Colonic mucosa (tissue), 4 donors: ENCODE measurements at regions not wholly inside any gene's neighbourhood (a gene's known extent, or its start where the extent isn't known, plus 50 kb on each side); places are given as distances from the start of the nearest gene placed in this dataset.

Experiments used
- DNase-seq: peaks from one replicate; pipeline ENCODE4 v3.0.0-alpha.2; 2020
- H3K27ac ChIP-seq: fragments of 200-600 bp; one replicate; pipeline ENCODE4 v1.8.0; 2021
- H3K27me3 ChIP-seq: fragments of 200-600 bp; one replicate; pipeline ENCODE4 v1.8.0; 2021
- H3K36me3 ChIP-seq: fragments of 200-600 bp; one replicate; pipeline ENCODE4 v1.8.0; 2021
- H3K4me1 ChIP-seq: fragments of 200-600 bp; one replicate; pipeline ENCODE4 v1.8.0; 2021; ENCODE audit warnings: mild to moderate bottlenecking
- H3K4me3 ChIP-seq: fragments of 200-600 bp; one replicate; pipeline ENCODE4 v1.8.0; 2021
- H3K9ac ChIP-seq, 2 donors: one replicate each; pipeline ENCODE4 v1.7.0; 2013; ENCODE audit warnings: control low read depth in 2 of 2, low read depth in 2 of 2, low read length in 2 of 2
- H3K9me3 ChIP-seq: fragments of 200-600 bp; one replicate; pipeline ENCODE4 v1.8.0; 2021
- intact Hi-C: fragments of 100-400 bp; cut with DNase I; formaldehyde crosslinking; loops from one replicate; pipeline ENCODE4 v1.14.1; 2022
- TF ChIP-seq, protein P1 (sequence below): fragments of 200-600 bp; IDR thresholded peaks from one replicate; pipeline ENCODE4 v1.8.0; 2022; ENCODE audit warnings: antibody characterized with exemption, mild to moderate bottlenecking
- donor health status: healthy.
- donor health status: DM: no; HTN: no; CAD: no.
- donor health status: DM: no; HTN: no; CAD: no.

DNA sequence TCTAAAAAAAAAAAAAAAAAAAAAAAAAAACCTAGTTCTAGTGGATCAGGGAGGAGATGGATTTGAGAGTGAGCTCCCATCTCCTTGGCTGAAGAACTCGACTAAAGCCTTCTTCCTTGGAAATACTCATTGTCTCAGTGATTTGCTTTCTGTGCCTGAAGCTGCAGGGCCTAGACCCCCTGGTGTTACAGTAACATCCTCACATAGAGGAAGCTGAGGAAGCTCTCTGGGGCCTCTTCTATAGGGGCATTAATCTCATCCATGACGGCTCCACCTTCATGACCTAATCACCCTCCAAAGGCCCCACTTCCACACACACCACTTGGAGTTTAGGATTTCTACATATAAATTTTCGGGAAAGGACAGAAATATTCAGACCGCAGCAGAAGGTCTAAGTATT is 95.9 kb upstream of the ETS2 start:
- Histone ChIP-seq H3K9me3 (no peaks in the 10 kb centered on the region), H3K27me3 (no peaks in the 10 kb centered on the region), H3K36me3 (no peaks in the 10 kb centered on the region), H3K27ac (no peak overlapping the region), H3K4me3 (no peak overlapping the region), H3K9ac (no peak overlapping the region), H3K4me1 (no peaks in the 10 kb centered on the region)
- intact Hi-C loops: loop anchor here (5.0 kb wide), 1 partner anchor 203 kb away; no protein-coding TSS in a partner anchor
- TF ChIP-seq, protein P1, sequence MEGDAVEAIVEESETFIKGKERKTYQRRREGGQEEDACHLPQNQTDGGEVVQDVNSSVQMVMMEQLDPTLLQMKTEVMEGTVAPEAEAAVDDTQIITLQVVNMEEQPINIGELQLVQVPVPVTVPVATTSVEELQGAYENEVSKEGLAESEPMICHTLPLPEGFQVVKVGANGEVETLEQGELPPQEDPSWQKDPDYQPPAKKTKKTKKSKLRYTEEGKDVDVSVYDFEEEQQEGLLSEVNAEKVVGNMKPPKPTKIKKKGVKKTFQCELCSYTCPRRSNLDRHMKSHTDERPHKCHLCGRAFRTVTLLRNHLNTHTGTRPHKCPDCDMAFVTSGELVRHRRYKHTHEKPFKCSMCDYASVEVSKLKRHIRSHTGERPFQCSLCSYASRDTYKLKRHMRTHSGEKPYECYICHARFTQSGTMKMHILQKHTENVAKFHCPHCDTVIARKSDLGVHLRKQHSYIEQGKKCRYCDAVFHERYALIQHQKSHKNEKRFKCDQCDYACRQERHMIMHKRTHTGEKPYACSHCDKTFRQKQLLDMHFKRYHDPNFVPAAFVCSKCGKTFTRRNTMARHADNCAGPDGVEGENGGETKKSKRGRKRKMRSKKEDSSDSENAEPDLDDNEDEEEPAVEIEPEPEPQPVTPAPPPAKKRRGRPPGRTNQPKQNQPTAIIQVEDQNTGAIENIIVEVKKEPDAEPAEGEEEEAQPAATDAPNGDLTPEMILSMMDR: no peak
- no peak for DNase-seq

DNA sequence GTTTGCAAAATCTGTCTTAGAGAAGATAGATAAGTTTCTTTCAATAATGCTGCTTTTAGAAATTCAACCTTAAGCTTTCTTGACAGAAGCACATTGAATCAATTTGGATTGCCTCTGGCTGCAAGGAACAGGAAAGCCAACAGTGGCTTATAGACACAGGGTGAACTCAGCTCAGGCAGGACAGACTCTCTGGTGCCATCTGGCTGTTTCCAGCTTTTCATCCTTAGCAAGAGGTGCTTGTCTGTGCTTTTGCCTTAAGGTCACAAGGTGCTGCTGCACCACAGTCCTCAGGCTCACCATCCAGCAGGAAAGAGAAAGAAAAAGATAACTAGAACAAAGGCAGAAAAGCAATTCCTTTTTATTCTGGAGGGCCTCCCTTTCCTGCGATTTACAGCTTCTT is 93.7 kb upstream of the ETS2 start:
- H3K27me3 ChIP-seq: no peaks in the 10 kb centered on the region
- no peaks in the 10 kb centered on the region for H3K9me3 ChIP-seq
- H3K4me1 ChIP-seq: no peaks in the 10 kb centered on the region
- H3K36me3 ChIP-seq: no peaks in the 10 kb centered on the region
- intact Hi-C loops: loop anchor here (5.0 kb wide), 1 partner anchor 205 kb away; no protein-coding TSS in a partner anchor
- H3K4me3 ChIP-seq: no peak overlapping the region
- H3K27ac ChIP-seq: no peak overlapping the region
- TF ChIP-seq, protein P1: peak; percentile 33
- no peak overlapping the region for H3K9ac ChIP-seq
- DNase-seq: peak; percentile 56

DNA sequence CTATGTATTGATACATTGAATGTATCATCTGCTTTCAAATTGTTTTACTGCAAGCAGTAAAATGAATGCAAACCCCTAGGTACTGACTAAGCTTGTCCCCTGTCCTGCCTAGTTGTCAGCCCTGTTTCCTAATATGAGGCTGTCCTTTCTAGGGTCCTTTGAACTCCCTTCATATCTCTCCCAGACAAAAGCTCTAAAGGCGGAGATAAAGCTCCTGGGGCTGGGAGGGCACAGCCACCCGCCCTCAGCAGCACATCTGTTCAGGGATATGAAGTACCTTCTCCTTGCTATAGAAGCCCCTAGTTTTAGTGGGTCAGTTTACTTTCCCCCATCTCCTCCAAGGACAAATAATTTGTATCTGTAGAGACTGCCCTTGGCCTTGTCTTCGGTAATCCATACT is 93.1 kb upstream of the ETS2 start:
- Histone ChIP-seq H3K27ac (no peak overlapping the region), H3K27me3 (no peaks in the 10 kb centered on the region), H3K9ac (no peak overlapping the region), H3K4me1 (no peaks in the 10 kb centered on the region), H3K4me3 (no peak overlapping the region), H3K9me3 (no peaks in the 10 kb centered on the region), H3K36me3 (no peaks in the 10 kb centered on the region)
- TF ChIP-seq, protein P1: no peak
- DNase-seq: no peak
- intact Hi-C loops: loop anchor here (5.0 kb wide), 1 partner anchor 205 kb away; no protein-coding TSS in a partner anchor

DNA sequence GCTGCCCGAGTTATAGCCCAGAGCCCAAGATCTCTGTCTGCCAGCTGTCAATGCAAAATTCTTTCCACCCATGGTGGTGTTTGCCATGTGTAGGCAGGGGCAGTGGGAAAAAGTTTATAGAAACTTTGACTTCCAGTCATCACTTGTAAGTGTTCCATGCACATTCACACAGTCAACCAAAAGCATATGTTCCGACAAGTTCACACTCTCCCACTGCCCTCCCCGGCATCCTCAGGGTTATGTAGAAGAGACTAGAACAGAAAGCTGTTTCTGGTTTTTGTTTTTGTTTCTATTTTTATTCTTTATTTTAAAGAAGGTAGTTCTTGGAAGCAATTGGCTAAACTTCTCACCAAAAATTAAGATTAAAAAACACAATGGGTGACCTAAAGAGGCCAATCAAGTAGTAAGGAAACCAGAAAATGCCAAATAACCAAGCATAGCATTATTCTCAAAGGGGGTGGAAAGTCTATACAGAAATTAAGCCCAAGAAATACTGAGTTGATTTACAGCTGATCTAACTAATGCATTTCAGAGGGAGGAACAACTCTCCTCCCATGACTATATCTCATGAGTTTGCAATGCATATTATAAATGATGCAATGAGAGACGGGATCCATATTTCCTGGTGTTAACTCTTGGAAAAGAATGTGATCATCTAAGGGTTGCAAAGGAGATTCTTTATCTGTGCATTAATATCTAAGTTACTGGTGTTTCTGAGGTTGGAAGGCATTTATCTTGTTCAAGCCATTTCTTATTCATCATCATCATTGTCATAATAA is 91.5 kb upstream of the ETS2 start:
- H3K9me3 ChIP-seq: no peaks in the 10 kb centered on the region
- no peak overlapping the region for H3K9ac ChIP-seq
- no peak overlapping the region for H3K27ac ChIP-seq
- H3K36me3 ChIP-seq: no peaks in the 10 kb centered on the region
- intact Hi-C loops: loop anchor here (5.0 kb wide), 1 partner anchor 207 kb away; no protein-coding TSS in a partner anchor
- no peaks in the 10 kb centered on the region for H3K4me1 ChIP-seq
- TF ChIP-seq, protein P1: no peak
- DNase-seq: no peak
- H3K4me3 ChIP-seq: no peak overlapping the region
- H3K27me3 ChIP-seq: no peaks in the 10 kb centered on the region

DNA sequence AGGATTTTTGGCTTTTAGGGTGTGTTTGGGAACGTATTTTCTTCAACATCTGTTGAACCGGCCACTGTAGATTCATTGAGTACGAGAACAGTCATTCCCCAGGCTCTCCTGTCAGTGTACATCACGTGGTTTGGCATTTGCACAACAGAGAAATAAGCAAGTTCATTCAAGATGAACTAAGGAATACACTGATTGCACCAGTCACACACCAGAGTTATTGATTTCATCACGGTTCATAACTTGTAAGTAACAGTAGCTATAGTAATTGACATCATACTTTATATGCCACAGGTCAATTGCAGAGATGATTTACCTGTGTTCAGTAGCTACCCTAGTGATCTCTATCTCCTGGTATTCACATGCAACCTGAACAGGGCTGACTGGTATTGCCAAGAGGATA is 90.7 kb upstream of the ETS2 start:
- TF ChIP-seq, protein P1: no peak
- no peak overlapping the region for H3K27ac ChIP-seq
- intact Hi-C loops: loop anchor here (5.0 kb wide), 1 partner anchor 208 kb away; no protein-coding TSS in a partner anchor

More for the DNA sequence above, 90.7 kb upstream of the ETS2 start:
- Histone ChIP-seq H3K27me3 (no peaks in the 10 kb centered on the region), H3K4me1 (no peaks in the 10 kb centered on the region), H3K36me3 (no peaks in the 10 kb centered on the region), H3K4me3 (no peak overlapping the region), H3K9ac (no peak overlapping the region), H3K9me3 (no peaks in the 10 kb centered on the region)
- no peak for DNase-seq
